H1 (cell line): ENCODE measurements at regions not wholly inside any gene's neighbourhood (a gene's known extent, or its start where the extent isn't known, plus 50 kb on each side); places are given as distances from the start of the nearest gene placed in this dataset.

Experiments used
- FOSL1 ChIP-seq: IDR thresholded peaks from 2 replicates; pipeline ENCODE4 v1.6.1; 2011; ENCODE audit warnings: mild to moderate bottlenecking, low read depth, low read length, moderate library complexity; ENCODE audit not compliant: insufficient read depth
- TF ChIP-seq, protein P1 (sequence below): IDR thresholded peaks from 2 replicates; pipeline ENCODE4 v1.6.1; 2012; ENCODE audit warnings: low read length, inconsistent platforms

- TF ChIP-seq FOSL1, result no peak
- TF ChIP-seq, protein P1, sequence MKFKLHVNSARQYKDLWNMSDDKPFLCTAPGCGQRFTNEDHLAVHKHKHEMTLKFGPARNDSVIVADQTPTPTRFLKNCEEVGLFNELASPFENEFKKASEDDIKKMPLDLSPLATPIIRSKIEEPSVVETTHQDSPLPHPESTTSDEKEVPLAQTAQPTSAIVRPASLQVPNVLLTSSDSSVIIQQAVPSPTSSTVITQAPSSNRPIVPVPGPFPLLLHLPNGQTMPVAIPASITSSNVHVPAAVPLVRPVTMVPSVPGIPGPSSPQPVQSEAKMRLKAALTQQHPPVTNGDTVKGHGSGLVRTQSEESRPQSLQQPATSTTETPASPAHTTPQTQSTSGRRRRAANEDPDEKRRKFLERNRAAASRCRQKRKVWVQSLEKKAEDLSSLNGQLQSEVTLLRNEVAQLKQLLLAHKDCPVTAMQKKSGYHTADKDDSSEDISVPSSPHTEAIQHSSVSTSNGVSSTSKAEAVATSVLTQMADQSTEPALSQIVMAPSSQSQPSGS, result no peak
These were observed 82.6 kb upstream of the PCGF5 start for GRCh38 chr10:91137822-91138221.
